OCI-LY1 (cell line): ENCODE measurements at regions not wholly inside any gene's neighbourhood (a gene's known extent, or its start where the extent isn't known, plus 50 kb on each side); places are given as distances from the start of the nearest gene placed in this dataset.

ENCODE experiments used
- CTCF ChIP-seq: fragments of 200-600 bp; sonication (generic), shearing (Covaris generic); IDR thresholded peaks from 2 replicates; pipeline ENCODE4 v1.5.1; 2017; ENCODE audit warnings: mild to moderate bottlenecking, antibody characterized with exemption, low read length, moderate library complexity, mixed read lengths
- EZH2 ChIP-seq: fragments of 200-600 bp; sonication (generic), shearing (Covaris generic); IDR thresholded peaks from 2 replicates; pipeline ENCODE4 v1.8.0; 2017; ENCODE audit warnings: borderline replicate concordance, mixed run types, mild to moderate bottlenecking, antibody characterized with exemption, low read length, moderate library complexity, mixed read lengths

- TF ChIP-seq CTCF: no peak
- TF ChIP-seq EZH2: no peak
Observed at GRCh38 chr6:91149246-91149955, 562.5 kb upstream of the MAP3K7 start.
